Stomach smooth muscle (tissue), 2 donors: ENCODE measurements at regions not wholly inside any gene's neighbourhood (a gene's known extent, or its start where the extent isn't known, plus 50 kb on each side); places are given as distances from the start of the nearest gene placed in this dataset.

Experiments used
- H3K27ac ChIP-seq: one replicate; pipeline ENCODE4 v1.7.0; 2013; ENCODE audit warnings: mild to moderate bottlenecking, low read length, inconsistent platforms
- H3K27me3 ChIP-seq, 2 donors: one replicate each; pipeline ENCODE4 v1.7.0; 2013; ENCODE audit warnings: low read length in 2 of 2; ENCODE audit not compliant: insufficient read depth in 2 of 2, control insufficient read depth in 1 of 2
- H3K36me3 ChIP-seq, 2 donors: one replicate each; pipeline ENCODE4 v1.7.0; 2013; ENCODE audit warnings: low read length in 2 of 2; ENCODE audit not compliant: control insufficient read depth in 2 of 2, insufficient read depth in 2 of 2
- H3K4me1 ChIP-seq: one replicate; pipeline ENCODE4 v1.7.0; 2013; ENCODE audit warnings: low read length; ENCODE audit not compliant: control insufficient read depth, insufficient read depth
- H3K4me3 ChIP-seq, 2 donors: one replicate each; pipeline ENCODE4 v1.7.0; 2013; ENCODE audit warnings: low read length in 2 of 2
- H3K9ac ChIP-seq, 2 donors: one replicate each; pipeline ENCODE4 v1.7.0; 2013; ENCODE audit warnings: low read length in 2 of 2, mild to moderate bottlenecking in 1 of 2
- H3K9me3 ChIP-seq, 2 donors: one replicate each; pipeline ENCODE4 v1.7.0; 2013; ENCODE audit warnings: low read length in 2 of 2; ENCODE audit not compliant: control insufficient read depth in 2 of 2
- donor health status: healthy.
- donor health status: Pancreatic carcinoma.

DNA sequence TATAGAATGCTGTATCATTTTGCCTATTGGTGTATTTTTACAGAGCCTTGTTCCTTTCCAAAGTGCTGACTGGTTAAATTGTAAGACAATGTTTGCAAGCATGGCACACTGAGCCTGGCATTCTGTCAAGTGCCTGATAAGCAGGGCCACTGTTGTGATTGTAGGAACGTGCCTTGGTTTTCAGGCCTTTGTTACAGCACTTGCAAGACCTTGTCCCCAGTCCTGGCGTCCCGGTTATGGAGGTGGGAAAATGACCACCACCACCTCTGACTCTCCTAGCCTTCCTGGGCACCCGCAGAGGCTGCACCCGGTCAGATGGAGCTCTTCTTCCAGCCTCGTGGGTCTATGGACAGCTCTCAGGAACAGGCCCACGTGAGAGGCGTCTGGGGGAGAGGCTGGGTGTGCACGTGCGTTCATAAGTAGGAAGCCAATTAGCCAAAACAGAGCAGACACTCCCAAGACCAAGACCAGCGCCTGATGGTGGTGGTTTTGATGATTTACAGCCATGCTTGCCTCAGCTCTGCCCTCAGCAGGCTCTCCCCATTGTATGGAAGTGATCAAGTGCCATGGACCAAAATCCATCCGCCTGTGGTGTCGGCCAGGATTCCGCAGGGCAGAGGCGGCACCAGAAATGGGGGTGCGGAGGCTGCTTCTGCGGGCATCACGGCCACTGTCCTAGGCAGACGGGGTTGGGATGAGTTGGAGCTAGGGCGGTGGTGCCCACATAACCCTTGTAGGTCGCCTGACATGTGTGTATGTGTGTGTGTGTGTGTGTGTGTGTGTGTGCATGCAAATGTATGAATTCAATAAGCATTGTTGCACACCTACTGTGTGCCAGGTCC, 89.8 kb downstream of the RTL6 start:
- no peaks in the 10 kb centered on the region for H3K27me3 ChIP-seq
- no peak overlapping the region for H3K9ac ChIP-seq
- H3K9me3 ChIP-seq, result no peaks in the 10 kb centered on the region
- no peak overlapping the region for H3K4me3 ChIP-seq
- H3K27ac ChIP-seq, result no peak overlapping the region
- no peaks in the 10 kb centered on the region for H3K36me3 ChIP-seq
- peaks cover 12% of the 10 kb centered on the region for H3K4me1 ChIP-seq

DNA sequence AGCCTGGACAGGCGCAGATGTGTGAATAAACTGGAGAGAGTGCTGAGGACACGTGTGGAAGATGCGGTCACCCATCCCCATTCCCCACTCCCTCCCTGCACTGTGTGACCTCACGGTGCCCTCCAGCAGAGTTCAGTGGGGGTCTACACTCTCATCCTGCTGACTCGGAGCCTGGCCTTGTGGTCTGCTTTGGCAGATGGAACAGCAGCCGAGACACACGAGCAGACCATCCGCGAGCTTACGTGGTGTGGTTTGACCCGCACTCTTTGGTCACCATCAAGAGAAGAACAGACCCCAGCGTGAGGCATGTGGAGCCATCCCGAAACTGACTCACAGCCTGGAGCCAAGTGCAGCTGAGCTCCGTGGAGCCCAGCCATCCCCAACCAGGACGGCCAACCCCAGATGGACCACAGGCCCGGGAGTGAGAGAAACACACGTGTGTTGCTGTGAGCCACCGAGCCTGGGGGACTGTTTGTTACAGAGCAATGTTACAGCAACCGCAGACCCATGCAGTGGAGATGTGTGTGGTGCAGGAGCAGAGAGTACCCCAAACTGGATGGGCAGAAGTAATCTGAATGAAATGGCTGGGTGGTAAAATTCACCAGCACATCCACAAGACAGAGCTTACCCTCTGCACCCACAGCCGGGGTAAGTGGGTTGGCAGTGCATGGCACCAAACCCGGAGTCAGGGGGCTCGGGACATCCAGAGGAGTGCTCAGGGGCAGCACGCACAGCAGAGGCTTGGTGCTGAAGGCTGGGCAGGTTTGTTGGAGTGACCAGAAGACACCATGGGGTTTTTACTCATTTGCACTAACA, 90.7 kb downstream of the RTL6 start:
- no peaks in the 10 kb centered on the region for H3K36me3 ChIP-seq
- H3K27me3 ChIP-seq, result no peaks in the 10 kb centered on the region
- H3K9me3 ChIP-seq, result no peaks in the 10 kb centered on the region
- peaks cover 12% of the 10 kb centered on the region for H3K4me1 ChIP-seq
- no peak overlapping the region for H3K27ac ChIP-seq
- no peak overlapping the region for H3K4me3 ChIP-seq
- no peak overlapping the region for H3K9ac ChIP-seq

DNA sequence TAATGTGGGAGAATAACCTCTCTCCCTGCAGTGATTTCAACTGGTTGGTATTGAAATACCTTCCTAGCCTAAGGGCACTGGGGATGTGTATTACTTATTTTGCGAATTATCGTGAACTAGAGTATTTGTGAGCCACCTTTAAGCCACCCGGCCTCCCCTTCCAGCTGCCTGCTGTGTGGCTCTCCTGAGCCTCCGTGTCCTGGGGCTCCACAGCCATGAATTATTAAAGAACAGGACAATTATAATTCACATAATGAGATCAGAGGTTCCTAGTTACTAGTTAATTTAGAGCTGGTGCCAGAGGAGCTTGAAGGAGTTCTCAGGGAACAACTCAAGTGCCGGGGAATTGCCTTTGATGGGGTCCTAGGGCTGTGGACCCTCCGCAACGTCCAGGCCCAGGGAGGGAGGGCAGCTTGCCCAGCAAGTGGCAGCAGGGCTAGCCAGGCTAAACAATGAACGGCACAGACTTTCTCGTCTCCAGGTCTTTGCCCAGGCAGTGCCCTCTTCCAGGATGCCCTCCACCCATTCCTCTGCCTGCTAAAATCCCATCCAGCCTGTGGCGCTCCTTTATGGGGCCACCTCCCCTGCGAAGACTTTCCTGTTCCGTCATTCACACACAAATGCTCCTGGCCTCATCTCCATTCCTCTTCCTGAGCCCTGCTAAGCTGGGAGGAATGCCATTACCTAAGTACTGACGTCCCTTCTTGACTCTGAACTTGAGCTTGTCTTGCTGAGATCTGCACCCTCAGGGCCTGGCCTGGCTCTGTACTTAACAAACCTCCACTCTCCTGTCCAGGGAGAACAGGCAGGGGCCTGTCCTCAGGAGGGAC, 91.5 kb downstream of the RTL6 start:
- no peak overlapping the region for H3K4me3 ChIP-seq
- no peaks in the 10 kb centered on the region for H3K36me3 ChIP-seq
- no peaks in the 10 kb centered on the region for H3K9me3 ChIP-seq
- H3K4me1 ChIP-seq, result peaks cover 12% of the 10 kb centered on the region
- no peak overlapping the region for H3K9ac ChIP-seq
- no peak overlapping the region for H3K27ac ChIP-seq
- no peaks in the 10 kb centered on the region for H3K27me3 ChIP-seq

DNA sequence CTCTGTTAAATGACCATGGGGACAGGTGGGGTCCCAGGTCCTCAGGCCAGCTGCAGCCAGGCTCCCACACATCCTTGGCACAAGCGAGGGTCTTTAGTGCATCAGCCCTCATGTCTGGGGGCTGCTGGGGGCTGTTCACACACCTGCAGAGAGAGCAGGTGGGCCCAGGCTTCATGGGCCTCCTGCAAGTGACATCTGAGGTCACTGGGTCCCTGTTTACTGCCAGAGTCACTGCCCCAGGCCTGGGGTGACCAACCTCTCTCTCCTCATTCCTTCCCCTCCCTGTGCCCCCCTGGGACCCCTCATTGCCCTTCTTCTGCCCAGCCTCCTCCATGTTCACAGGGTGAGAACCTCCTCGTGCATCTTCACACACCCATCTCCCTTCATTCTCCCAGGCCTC, 92.4 kb downstream of the RTL6 start:
- H3K36me3 ChIP-seq, result no peaks in the 10 kb centered on the region
- H3K4me1 ChIP-seq, result peaks cover 8% of the 10 kb centered on the region
- no peak overlapping the region for H3K4me3 ChIP-seq
- H3K9me3 ChIP-seq, result no peaks in the 10 kb centered on the region
- no peak overlapping the region for H3K27ac ChIP-seq
- H3K27me3 ChIP-seq, result no peaks in the 10 kb centered on the region
- no peak overlapping the region for H3K9ac ChIP-seq

DNA sequence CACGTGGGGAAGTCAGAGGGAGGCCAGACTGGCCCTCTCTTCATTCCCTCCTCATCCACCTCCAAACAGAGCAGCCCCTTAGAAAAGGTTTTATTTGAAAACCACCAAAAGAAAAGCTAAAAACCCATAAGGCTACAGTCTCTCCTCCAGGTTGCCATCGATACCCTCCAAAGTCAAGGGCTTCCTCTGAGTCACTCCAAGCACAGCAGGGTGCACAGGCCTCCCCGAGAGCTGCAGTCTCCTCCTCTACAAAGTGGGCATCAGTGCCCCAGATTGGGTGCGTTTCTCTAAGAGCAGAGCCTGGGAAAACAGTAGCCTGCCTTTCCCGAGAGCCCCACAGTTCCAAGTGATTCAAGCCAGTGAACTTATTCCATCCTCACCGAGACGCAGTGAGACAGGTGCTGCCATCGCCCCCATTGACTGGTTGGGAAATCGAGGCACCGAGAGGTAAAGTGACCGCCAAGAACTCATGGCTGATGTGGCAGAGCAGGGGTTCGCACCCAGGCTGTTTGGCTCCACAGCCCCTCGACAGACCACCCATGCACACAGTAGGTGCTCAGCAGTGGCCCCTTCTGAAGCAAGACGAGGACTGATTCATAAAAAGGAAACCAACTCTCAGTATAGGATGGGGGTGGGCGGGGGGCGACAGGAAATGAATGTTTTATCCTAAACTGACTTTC, 91.7 kb upstream of the SHISAL1 start:
- Histone ChIP-seq H3K4me1 (no peaks in the 10 kb centered on the region), H3K27me3 (no peaks in the 10 kb centered on the region), H3K27ac (no peak overlapping the region), H3K9me3 (no peaks in the 10 kb centered on the region), H3K36me3 (no peaks in the 10 kb centered on the region), H3K9ac (no peak overlapping the region), H3K4me3 (no peak overlapping the region)

DNA sequence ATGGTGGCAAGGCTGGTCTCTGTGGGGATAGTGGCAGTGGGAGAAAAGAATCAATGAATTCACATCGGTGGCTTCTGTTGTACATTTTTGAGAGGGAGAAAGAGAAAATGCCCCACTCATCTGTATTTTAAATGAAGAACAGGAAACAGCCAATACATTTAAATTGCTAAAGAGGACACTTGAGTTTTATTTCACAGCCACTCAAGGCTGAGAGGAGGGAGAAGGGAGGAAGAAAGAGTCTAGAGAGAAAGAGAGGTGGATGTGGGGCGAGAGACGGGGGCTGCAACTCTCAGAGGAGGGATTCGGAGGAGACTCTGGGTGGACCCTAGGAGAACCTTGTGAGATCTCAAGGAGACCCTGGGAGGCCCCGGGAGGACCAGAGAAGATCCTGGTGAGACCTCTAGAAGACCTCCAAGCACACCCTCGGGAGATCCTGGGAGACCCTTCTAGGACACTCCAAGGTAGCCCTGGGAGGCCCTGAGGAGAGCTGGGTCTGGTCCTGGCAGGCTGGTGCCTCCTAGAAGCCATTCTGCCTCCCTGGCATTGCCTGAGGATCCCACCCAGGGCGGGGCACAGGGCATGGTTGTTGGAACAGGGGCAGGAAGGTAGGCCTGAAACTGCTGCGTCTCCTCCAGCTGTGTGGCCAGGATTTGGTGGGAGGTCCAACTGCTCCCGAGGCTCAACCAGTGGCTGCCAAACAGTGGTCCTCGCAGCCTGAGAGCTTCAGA, 91.0 kb upstream of the SHISAL1 start:
- H3K9ac ChIP-seq, result no peak overlapping the region
- H3K27me3 ChIP-seq, result no peaks in the 10 kb centered on the region
- H3K4me3 ChIP-seq, result no peak overlapping the region
- no peaks in the 10 kb centered on the region for H3K9me3 ChIP-seq
- H3K4me1 ChIP-seq, result no peaks in the 10 kb centered on the region
- no peak overlapping the region for H3K27ac ChIP-seq
- no peaks in the 10 kb centered on the region for H3K36me3 ChIP-seq

DNA sequence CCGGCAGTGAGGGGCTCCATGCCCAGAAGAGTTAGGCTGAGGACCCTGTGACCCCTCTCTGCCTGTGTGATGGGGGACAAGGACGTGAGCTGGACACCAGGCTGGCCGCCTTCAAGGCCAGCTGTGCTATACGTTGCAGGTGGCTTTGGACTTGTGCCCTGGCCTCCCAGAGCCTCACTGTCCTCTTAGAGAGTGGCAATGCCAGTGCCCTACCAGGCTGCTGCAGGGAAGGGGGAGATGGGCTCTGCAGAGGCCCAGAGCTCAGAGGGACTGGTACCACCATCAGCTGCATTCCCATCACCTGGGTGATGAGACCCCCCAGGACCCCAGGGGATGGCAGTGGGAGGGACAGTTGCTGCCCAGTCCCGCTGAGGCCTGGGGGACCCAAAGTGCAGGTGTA, 90.4 kb upstream of the SHISAL1 start:
- H3K27ac ChIP-seq, result no peak overlapping the region
- no peaks in the 10 kb centered on the region for H3K4me1 ChIP-seq
- no peaks in the 10 kb centered on the region for H3K9me3 ChIP-seq
- no peaks in the 10 kb centered on the region for H3K27me3 ChIP-seq
- no peak overlapping the region for H3K4me3 ChIP-seq
- no peaks in the 10 kb centered on the region for H3K36me3 ChIP-seq
- H3K9ac ChIP-seq, result no peak overlapping the region

DNA sequence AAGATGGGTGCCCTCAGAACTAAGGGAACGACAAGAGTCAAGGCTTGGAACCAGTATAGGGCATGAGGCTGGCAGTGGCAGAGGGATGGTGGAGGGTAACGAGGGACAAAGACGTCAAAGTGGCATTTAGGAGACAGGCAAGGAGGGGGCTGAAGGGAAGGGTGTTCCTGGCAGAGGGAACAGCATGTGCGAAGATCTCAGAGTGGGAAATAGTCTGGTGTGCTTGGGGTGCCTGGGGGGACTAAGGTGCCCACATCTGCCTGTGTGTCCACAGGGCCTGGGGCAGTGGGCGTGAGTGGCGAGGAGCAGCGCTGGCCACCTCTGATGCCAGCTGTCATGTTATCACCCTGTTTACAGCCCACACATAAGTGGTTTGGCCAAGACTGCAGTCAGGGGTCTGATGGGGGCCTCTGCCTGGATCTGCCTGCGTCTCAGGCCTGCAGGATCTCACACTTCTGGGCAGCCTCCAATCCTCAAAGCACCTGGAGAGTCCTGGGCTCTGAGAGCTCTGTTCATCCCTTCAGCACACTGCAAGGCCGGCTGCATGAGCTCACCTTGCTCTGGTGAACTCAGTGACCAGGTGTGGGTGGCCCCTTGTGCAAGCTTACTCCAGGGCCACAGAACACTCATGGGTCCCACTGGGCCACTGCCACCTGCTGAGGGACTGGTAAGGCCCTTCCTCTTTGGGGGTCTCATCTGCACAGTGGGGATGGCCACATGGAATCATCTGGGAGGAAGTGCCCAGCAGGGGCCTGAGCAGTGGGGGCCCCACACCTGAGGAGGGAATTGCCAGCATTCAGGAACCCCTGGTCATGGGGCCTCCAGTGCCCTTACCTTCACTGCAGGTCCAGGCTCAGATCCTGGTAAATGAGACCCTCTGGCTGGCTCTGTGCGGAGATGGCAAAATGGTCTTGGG, 89.7 kb upstream of the SHISAL1 start:
- Histone ChIP-seq H3K4me1 (no peaks in the 10 kb centered on the region), H3K27me3 (no peaks in the 10 kb centered on the region), H3K9me3 (no peaks in the 10 kb centered on the region), H3K36me3 (no peaks in the 10 kb centered on the region), H3K27ac (no peak overlapping the region), H3K9ac (no peak overlapping the region), H3K4me3 (no peak overlapping the region)

DNA sequence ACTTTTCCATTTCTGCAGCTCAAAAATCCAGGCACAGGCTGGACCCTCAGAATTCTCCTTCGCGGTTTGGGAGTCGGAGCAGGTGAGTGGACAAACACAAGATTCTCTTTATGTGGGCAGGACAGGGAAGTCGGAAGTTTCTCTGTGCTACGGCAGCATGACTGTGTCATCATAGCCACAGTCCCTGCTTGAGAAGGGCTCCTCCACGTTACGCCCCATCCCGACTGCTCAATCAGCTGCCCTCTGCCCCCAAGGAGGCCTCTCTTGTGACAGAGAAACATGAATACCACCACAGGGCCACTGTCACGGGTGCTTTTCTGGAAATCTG, 89.0 kb upstream of the SHISAL1 start:
- Histone ChIP-seq H3K9me3 (no peaks in the 10 kb centered on the region), H3K27me3 (no peaks in the 10 kb centered on the region)

More for the DNA sequence above, 89.0 kb upstream of the SHISAL1 start:
- Histone ChIP-seq H3K4me1 (no peaks in the 10 kb centered on the region), H3K27ac (no peak overlapping the region), H3K36me3 (no peaks in the 10 kb centered on the region), H3K9ac (no peak overlapping the region), H3K4me3 (no peak overlapping the region)
